ENCODE measurements at regions not wholly inside any gene's neighbourhood (a gene's known extent, or its start where the extent isn't known, plus 50 kb on each side); places are given as distances from the start of the nearest gene placed in this dataset.

- no peak for DNase-seq (ENCODE audit: low spot score)
- intact Hi-C loops (cut with DNase I): no loop called here
Measured at GRCh38 chr11:19541521-19542049, 171.1 kb upstream of the NAV2 start.

DNA sequence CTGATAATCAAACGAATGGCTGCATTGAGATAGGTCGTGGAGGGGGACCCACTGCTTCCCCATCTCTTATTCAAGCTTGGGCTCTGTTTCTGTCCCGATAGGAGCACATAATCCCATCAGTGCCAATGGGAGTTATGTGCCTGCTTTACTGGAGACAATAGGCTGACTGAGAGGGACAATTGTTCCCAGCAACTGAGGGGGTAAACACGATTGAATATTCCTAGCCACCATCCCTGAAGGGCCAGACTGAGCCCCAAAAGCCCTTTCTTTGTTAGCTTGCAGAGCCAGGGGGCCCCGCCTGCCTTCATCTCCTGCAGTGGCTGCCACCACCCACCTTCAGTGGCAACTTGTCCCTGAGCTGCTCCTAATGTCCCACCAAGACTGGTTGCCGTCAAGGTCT, 172.8 kb upstream of the NAV2 start:
- intact Hi-C loops (cut with DNase I): no loop called here
- DNase-seq (ENCODE audit: low spot score): no peak

DNA sequence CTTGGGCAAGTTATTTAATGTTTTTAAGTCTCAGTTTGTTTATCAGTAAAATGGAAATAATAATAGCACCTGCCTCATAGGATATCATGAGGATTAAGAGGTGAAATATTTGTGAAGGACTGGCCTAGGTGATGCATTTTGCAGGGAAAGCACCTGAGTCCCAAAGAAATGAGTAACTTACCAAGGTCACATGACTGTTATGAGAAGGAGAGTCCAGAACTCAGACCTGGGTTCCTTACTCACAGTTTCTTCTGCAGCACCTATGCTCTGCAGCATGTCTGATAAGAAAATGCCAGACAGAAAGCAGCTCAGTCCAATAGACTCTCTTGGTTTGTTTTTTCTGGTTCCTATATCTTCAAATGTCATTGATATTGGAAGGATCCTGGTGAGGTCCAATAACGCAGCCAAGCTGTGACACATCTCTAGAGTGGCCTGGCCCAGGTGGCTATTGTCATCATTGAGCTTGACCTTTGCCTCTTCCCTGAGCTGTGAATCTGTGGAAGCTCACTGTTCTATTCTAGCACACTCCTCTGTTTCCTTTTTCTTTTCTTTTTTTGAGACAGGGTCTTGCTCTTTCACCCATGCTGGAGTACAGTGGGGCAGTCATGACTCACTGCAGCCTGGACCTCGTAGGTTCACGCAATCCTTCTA, 174.7 kb upstream of the NAV2 start:
- no peak for DNase-seq (ENCODE audit: low spot score)
- intact Hi-C loops (cut with DNase I): no loop called here

DNA sequence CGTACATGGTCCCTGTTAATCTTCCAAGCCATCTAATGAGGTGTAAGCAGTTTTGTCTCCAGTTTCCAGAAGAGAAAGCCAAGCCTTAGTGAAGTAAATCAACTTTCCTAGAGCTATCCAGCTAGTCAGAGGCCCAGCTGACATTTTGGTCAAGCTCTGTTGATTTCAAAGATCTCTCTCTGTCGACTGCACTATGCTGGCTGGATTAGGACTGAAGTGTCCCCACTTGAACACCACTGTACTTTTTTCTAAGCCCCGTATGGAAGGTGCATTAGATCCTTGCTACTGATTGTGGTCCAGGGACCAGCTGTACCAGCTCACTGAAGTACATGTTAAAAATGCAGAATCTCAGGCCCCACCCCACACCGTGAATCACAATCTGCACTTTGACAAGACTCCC, 176.5 kb upstream of the NAV2 start:
- no peak for DNase-seq (ENCODE audit: low spot score)
- intact Hi-C loops (cut with DNase I): no loop called here

DNA sequence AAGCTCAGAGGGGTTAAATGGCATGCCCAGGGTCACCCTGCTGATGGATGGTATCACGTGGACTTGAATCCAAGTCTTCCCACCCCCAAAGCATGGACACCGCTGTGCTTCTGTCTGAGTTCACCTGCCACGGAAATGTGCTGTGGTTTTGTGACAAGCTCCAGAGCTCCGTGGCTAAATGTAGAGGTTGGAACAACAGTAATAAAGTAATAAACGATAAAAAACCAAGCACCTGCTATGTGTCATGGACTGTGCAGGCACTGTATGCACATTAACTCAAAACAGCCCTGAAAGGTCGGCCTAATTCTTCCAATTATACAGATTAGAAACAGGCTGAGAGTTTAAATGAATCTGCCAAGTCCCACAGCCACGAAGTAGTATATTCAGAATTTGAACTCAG, 182.1 kb upstream of the NAV2 start:
- no peak for DNase-seq (ENCODE audit: low spot score)
- intact Hi-C loops (cut with DNase I): no loop called here

DNA sequence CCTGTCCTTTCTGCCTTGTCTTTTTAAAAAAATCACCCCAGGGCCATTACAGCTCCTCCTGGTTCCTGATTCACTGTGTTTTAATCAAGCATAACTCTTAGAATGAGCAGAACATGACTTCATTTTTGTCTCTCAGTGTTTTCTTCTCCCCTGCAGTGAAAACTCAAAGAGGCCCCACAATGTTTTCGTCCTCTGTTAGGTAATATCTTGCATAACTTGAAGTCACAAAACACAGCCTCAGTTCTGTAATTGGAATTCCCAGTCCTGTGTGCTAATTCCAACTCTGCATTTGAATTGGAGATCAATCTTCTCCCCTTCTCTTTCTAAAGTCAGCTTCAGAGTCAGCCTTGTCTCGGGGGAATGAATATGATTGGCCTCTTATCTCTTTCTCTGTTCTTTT, 186.5 kb upstream of the NAV2 start:
- no peak for DNase-seq (ENCODE audit: low spot score)
- intact Hi-C loops (cut with DNase I): no loop called here

DNA sequence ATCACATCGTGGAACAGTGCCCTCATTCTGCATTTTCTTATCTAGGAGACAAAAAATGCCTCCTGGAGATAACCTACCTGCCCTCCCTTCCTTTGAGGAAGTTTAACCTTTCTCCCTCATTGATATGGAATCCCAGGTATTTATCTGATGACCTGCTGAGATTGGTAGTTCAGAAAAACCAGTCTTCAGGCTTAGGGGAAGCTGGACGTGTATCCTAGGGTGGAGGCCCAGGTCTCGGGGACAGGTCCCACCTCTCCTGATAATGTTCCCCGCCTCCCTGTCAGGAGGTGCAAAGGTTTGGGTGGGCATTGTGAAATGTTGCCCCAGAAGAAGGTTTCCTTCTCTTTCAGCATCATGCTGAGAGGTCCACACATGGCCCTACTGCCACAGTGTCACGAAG, 186.9 kb upstream of the NAV2 start:
- no peak for DNase-seq (ENCODE audit: low spot score)
- intact Hi-C loops (cut with DNase I): no loop called here

GRCh38 chr11:19525276-19525675, 187.4 kb upstream of the NAV2 start:
- no peak for DNase-seq (ENCODE audit: low spot score)
- intact Hi-C loops (cut with DNase I): no loop called here

GRCh38 chr11:19524171-19524671, 188.4 kb upstream of the NAV2 start:
- intact Hi-C loops (cut with DNase I): no loop called here
- DNase-seq (ENCODE audit: low spot score): no peak

- no peak for DNase-seq (ENCODE audit: low spot score)
- intact Hi-C loops (cut with DNase I): no loop called here
Measured at GRCh38 chr11:19520681-19521080, 192.0 kb upstream of the NAV2 start.

DNA sequence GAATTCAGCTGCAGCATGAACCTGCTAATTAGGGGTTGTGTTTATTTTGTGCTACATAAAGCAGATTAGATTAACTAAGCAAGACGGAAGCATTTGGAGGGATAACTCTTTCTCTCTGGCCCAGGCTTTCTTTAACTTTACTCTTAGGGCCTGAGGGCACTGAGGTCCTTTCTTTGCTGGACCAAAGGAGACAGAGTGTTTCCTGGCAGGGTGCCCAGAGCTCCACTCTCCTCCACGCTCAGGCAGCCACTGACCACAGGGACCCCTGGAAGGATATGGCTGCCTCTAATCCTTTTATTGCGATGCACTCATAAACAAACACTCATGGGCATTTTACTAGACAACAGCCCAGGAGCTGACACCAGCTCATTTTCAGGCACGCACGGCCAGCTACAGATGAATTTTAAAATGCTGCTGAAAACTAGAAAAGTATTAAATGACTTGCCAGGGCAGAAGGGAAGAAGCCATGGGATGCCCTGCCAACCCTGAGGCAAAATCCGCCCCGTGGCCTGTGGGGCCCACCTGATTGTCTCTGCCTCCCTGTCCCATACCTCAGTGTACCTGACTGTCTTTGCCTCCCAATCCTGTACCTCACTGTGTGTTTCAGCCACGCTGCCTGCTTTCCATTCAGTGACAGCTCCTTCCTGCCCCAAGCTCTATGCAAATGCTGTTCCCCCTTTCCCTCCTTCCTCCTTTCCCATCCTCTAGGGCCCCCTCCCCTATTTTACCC, 192.6 kb upstream of the NAV2 start:
- DNase-seq (ENCODE audit: low spot score): no peak
- intact Hi-C loops (cut with DNase I): no loop called here

- intact Hi-C loops (cut with DNase I): no loop called here
Measured at GRCh38 chr11:19519353-19519752, 193.3 kb upstream of the NAV2 start.

DNA sequence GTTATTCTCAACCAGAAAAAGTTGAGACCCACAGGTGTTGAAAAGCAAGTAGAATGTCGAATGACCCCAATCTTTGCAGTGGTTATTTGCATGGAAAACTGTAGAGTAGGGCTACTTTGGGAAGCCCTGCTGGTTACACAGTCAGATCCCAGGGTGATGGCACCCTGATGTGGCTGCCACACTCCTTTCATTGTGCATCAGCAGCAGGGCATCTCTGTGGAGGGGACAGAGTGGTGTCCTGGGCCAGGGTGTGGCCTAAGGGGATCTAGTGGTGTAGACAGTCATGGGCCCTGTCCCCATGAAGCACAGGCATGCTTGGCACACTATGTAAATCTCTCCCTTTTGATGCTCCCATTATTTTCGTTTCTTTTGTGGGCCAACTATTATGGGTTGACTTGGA, 199.4 kb upstream of the NAV2 start:
- intact Hi-C loops (cut with DNase I): no loop called here
- no peak for DNase-seq (ENCODE audit: low spot score)

More at GRCh38 chr11:19519353-19519752, 193.3 kb upstream of the NAV2 start:
- no peak for DNase-seq (ENCODE audit: low spot score)

GRCh38 chr11:19512618-19513017, 200.0 kb upstream of the NAV2 start:
- intact Hi-C loops (cut with DNase I): no loop called here
- no peak for DNase-seq (ENCODE audit: low spot score)

DNA sequence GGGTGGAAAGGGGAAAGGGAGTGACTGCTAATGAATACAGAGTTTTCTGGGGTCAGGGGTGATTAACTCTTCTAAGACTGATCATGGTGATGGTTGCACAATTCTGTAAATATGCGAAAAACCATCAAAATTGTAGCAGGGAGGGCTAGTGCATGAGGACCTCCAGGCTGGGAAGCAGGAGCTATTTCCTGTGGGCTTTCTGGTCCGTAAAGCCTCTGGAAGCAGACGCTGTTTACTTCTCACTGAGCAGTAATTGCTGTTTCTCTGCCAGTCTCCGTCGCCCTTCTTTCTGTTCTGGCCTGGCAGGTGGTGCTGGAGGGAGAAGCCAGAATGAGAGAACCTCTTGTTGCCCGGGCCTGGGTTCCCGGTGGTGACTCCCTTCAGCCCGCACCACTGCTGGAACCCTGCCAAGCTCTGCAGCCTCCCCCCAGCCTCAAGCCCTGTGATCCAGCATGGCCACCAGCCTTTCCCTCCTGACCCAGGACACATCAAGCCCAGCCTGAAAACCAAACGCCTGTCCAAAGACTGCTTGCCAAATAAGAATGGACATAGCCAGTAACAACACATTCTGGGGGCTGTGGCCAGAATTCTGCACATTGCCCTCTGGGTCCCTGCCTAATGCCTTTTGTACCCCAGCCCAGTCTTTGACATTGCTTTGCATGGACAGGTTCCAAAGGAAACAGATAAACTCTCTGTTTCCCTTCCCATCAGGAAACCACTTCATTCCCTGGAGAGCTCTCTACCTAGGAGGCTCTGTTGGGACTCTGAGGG, 201.0 kb upstream of the NAV2 start:
- intact Hi-C loops (cut with DNase I): no loop called here
- DNase-seq (ENCODE audit: low spot score): no peak

DNA sequence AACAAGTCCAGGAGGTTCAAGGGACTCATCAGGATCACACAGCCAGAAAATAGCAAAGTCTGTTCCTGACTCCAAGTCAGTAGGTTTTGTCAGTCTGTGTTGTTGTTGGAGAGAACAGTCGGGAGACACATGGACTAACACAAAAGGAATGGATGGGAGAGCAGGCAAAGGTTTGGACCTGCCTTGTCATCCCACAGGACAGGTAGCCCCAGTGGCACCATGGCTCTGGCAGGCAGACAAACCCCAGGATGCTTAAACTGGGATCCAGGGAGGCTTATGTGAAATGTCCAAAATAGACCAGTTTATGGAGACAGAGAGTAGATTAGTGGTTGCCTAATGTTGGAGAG, 201.6 kb upstream of the NAV2 start:
- DNase-seq (ENCODE audit: low spot score): no peak
- intact Hi-C loops (cut with DNase I): no loop called here

DNA sequence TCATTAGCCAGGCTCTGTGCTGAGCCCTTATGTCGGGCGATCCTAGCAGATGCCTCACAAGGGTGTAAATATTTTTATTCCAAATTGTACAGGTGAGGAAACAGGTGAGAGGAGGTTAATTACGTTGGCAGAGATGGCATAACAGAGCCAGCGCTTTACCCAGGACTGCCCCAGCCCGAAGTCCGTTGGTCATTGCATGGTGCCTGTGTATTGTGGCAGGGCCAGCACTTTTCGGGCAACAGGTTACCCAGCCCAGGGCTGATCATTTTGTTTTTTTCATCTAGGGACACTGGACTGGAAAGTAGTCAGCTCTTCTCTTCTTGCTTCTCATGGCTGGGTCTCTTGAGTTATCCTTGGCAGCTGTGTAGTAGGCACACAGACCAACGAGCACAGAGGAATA, 202.2 kb upstream of the NAV2 start:
- intact Hi-C loops (cut with DNase I): no loop called here
- DNase-seq (ENCODE audit: low spot score): no peak

DNA sequence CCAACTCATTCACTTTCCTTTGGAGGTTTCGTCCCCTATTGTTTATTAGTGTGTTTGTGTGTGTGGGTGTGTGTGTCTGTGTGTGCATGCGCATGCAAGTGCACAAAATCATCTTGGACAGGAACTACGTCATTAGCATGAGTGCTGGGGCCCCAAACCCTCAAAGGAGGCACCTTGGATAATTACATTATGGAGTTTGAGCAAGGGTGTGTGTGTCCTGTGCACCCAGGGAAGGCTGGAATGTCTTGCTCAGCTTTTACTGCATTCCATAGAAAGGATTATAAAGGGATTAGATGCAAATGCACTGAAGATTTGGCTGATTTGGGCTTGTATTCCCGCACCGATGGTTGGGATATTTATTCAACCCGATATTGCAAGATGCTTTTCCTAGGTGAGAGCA, 203.4 kb upstream of the NAV2 start:
- intact Hi-C loops (cut with DNase I): no loop called here
- no peak for DNase-seq (ENCODE audit: low spot score)

DNA sequence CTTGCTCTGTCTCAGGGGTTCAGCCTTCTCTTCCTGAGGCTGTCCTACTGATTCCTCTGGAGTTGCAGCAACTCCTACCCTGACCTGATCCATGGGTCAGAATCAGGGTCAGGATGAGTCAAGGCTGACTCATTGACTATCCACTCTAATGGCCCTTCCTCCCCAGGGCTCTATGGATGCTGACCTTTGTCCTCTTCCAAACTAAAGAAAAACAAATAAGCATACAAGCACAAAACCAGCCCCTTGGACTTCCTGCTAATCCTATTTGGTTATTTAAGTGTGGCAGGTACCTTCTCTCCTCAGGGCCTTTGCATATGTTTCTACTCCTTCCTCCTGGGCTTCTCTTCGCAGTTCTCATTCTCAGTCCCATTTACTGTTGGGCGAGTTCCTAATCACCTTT, 204.5 kb upstream of the NAV2 start:
- DNase-seq (ENCODE audit: low spot score): no peak
- intact Hi-C loops (cut with DNase I): no loop called here

- DNase-seq (ENCODE audit: low spot score): no peak
- intact Hi-C loops (cut with DNase I): no loop called here
Measured at GRCh38 chr11:19506816-19507486, 205.7 kb upstream of the NAV2 start.

Measured in cardiac septum (tissue), 1 donor.